ENCODE measurements at regions not wholly inside any gene's neighbourhood (a gene's known extent, or its start where the extent isn't known, plus 50 kb on each side); places are given as distances from the start of the nearest gene placed in this dataset.

DNA sequence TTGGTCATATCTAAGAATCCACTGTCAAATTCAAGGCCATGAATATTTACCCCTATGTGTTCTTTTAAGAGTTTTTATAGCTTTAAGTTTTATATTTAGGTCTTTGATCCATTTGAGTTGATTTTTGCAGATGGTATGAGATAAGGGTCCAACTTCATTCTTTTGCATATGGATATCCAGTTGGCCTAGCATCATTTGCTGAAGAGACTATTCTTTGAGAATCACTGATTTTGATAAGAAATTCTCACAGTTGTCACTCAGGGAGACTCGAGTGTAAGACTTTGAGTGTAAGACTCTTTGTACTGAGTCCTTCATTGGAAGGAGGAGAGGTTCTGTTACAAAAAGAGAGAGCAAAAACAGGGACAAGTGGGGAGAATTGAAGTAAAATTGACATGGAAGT, 74.8 kb downstream of the CBLL2 start:
- TF ChIP-seq POLR2A (IDR thresholded peaks at IDR 0.05; ENCODE audit: low read length): no peak
- no peak for TF ChIP-seq CTCF (IDR thresholded peaks at IDR 0.05)
- TF ChIP-seq, protein P1, sequence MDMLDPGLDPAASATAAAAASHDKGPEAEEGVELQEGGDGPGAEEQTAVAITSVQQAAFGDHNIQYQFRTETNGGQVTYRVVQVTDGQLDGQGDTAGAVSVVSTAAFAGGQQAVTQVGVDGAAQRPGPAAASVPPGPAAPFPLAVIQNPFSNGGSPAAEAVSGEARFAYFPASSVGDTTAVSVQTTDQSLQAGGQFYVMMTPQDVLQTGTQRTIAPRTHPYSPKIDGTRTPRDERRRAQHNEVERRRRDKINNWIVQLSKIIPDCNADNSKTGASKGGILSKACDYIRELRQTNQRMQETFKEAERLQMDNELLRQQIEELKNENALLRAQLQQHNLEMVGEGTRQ (IDR thresholded peaks at IDR 0.05): no peak
- TF ChIP-seq, protein P2, sequence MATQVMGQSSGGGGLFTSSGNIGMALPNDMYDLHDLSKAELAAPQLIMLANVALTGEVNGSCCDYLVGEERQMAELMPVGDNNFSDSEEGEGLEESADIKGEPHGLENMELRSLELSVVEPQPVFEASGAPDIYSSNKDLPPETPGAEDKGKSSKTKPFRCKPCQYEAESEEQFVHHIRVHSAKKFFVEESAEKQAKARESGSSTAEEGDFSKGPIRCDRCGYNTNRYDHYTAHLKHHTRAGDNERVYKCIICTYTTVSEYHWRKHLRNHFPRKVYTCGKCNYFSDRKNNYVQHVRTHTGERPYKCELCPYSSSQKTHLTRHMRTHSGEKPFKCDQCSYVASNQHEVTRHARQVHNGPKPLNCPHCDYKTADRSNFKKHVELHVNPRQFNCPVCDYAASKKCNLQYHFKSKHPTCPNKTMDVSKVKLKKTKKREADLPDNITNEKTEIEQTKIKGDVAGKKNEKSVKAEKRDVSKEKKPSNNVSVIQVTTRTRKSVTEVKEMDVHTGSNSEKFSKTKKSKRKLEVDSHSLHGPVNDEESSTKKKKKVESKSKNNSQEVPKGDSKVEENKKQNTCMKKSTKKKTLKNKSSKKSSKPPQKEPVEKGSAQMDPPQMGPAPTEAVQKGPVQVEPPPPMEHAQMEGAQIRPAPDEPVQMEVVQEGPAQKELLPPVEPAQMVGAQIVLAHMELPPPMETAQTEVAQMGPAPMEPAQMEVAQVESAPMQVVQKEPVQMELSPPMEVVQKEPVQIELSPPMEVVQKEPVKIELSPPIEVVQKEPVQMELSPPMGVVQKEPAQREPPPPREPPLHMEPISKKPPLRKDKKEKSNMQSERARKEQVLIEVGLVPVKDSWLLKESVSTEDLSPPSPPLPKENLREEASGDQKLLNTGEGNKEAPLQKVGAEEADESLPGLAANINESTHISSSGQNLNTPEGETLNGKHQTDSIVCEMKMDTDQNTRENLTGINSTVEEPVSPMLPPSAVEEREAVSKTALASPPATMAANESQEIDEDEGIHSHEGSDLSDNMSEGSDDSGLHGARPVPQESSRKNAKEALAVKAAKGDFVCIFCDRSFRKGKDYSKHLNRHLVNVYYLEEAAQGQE (IDR thresholded peaks at IDR 0.05): no peak
